ENCODE measurements at regions not wholly inside any gene's neighbourhood (a gene's known extent, or its start where the extent isn't known, plus 50 kb on each side); places are given as distances from the start of the nearest gene placed in this dataset.

GRCh38 chr20:21618759-21619416 lies 86.6 kb upstream of the PAX1 start:
- Histone ChIP-seq H2AFZ (ENCODE audit: insufficient read depth, low read depth, low read length, poor library complexity, severe bottlenecking) (no peak overlapping the region), H4K20me1 (ENCODE audit: insufficient read depth, low read length) (no peaks in the 10 kb centered on the region), H3K9ac (ENCODE audit: insufficient read depth, low read length, poor library complexity, severe bottlenecking) (no peak overlapping the region), H3K4me2 (replicated peaks; ENCODE audit: extremely low read depth, low read length, poor library complexity, severe bottlenecking) (no peak overlapping the region), H3K9me3 (replicated peaks in 1 of 2; ENCODE audit: control insufficient read depth in 1 of 2, insufficient read depth in 1 of 2, low read length in 2 of 2) (peaks cover 13 to 17% of the 10 kb centered on the region in 2 donors), H3K27ac (ENCODE audit: low read depth in 1 of 2, low read length in 2 of 2) (no peak overlapping the region), H3K4me1 (ENCODE audit: control insufficient read depth in 1 of 2, insufficient read depth in 2 of 2, low read length in 2 of 2) (peaks cover 0 to 6% of the 10 kb centered on the region in 2 donors), H3K36me3 (replicated peaks in 1 of 2; ENCODE audit: control insufficient read depth in 1 of 2, insufficient read depth in 2 of 2, low read length in 2 of 2) (no peaks in the 10 kb centered on the region), H3K4me3 (replicated peaks in 1 of 3; ENCODE audit: low read depth in 2 of 3, low read length in 3 of 3) (no peak overlapping the region), H3K79me2 (ENCODE audit: insufficient read depth, low read length) (no peaks in the 10 kb centered on the region), H3K27me3 (ENCODE audit: control insufficient read depth in 2 of 2, insufficient read depth in 2 of 2, low read length in 2 of 2) (no peaks in the 10 kb centered on the region)
- Mint-ChIP-seq H3K27me3 (ENCODE audit: low read depth in 3 of 3) (peaks cover 3 to 10% (median 7%) of the 10 kb centered on the region in 3 donors), H3K4me1 (peaks cover 7% of the 10 kb centered on the region), H3K27ac (no peak overlapping the region), H3K9me3 (peaks cover 11 to 20% (median 15%) of the 10 kb centered on the region in 7 donors), H3K4me3 (peak overlapping the region in 1 of 2 donors; percentile 5), H3K36me3 (no peaks in the 10 kb centered on the region)
- intact Hi-C loops (cut with micrococcal nuclease): no loop called here
- TF ChIP-seq CTCF (IDR thresholded peaks at IDR 0.05): no peak
- 0% methylated on average over 1 of the region's 7 CpGs for WGBS (ENCODE audit: insufficient coverage)
- no peak for DNase-seq

DNA sequence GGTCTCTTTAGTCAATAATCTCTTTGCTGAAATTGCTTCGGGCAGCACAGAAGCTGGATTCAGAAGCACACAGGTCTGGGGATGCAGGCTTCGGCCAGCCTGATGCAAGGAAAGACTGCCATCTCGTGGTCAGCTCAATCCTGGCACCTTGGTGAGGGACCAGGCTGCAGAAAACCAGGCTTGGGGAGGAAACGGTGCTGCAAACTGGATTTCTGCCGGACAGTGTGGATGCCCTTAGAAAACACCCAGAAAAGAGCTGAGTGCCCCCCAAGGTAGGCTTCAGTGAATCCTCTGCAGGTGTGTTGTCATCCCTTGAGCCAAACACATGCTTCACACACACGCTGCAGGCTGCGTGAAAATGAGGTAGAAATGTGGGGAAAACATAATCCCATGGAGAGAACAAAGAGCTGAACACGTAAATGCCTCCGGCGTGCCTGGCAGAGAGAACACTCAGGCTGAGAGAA lies 89.8 kb upstream of the PAX1 start:
- Mint-ChIP-seq H3K4me1 (no peaks in the 10 kb centered on the region), H3K9me3 (peaks cover 0 to 5% (median 0%) of the 10 kb centered on the region in 7 donors), H3K4me3 (no peak overlapping the region), H3K27me3 (ENCODE audit: low read depth in 3 of 3) (peaks cover 8 to 10% (median 9%) of the 10 kb centered on the region in 3 donors), H3K27ac (no peak overlapping the region), H3K36me3 (no peaks in the 10 kb centered on the region)
- H3K4me2 ChIP-seq (replicated peaks; ENCODE audit: extremely low read depth, low read length, poor library complexity, severe bottlenecking): no peak overlapping the region
- H3K36me3 ChIP-seq (replicated peaks in 1 of 2; ENCODE audit: control insufficient read depth in 1 of 2, insufficient read depth in 2 of 2, low read length in 2 of 2): no peaks in the 10 kb centered on the region
- peak; percentile 56 for TF ChIP-seq CTCF (IDR thresholded peaks at IDR 0.05)
- H3K79me2 ChIP-seq (ENCODE audit: insufficient read depth, low read length): no peaks in the 10 kb centered on the region
- H2AFZ ChIP-seq (ENCODE audit: insufficient read depth, low read depth, low read length, poor library complexity, severe bottlenecking): no peak overlapping the region
- DNase-seq: no peak
- intact Hi-C loops (cut with micrococcal nuclease): no loop called here
- no peaks in the 10 kb centered on the region for H3K27me3 ChIP-seq (ENCODE audit: control insufficient read depth in 2 of 2, insufficient read depth in 2 of 2, low read length in 2 of 2)
- H4K20me1 ChIP-seq (ENCODE audit: insufficient read depth, low read length): no peaks in the 10 kb centered on the region
- H3K4me1 ChIP-seq (ENCODE audit: control insufficient read depth in 1 of 2, insufficient read depth in 2 of 2, low read length in 2 of 2): no peaks in the 10 kb centered on the region
- H3K9me3 ChIP-seq (replicated peaks in 1 of 2; ENCODE audit: control insufficient read depth in 1 of 2, insufficient read depth in 1 of 2, low read length in 2 of 2): no peaks in the 10 kb centered on the region
- no peak overlapping the region for H3K9ac ChIP-seq (ENCODE audit: insufficient read depth, low read length, poor library complexity, severe bottlenecking)
- no peak overlapping the region for H3K4me3 ChIP-seq (replicated peaks in 1 of 3; ENCODE audit: low read depth in 2 of 3, low read length in 3 of 3)
- WGBS (ENCODE audit: insufficient coverage): 33% methylated on average over 8 of the region's 10 CpGs
- H3K27ac ChIP-seq (ENCODE audit: low read depth in 1 of 2, low read length in 2 of 2): no peak overlapping the region

All from CD14-positive monocyte (primary cell).